Fibroblast of the aortic adventitia (primary cell): ENCODE measurements at regions not wholly inside any gene's neighbourhood (a gene's known extent, or its start where the extent isn't known, plus 50 kb on each side); places are given as distances from the start of the nearest gene placed in this dataset.
A peak's percentile ranks its signal among the peaks of the same experiment; 100 is the strongest.

Source experiments
- DNase-seq: peaks from one replicate; pipeline ENCODE4 v3.0.0-alpha.2; 2010; ENCODE audit warnings: low read depth
- H3K4me3 ChIP-seq: 2 replicates; pipeline ENCODE4 v1.5.1; 2011; ENCODE audit warnings: low read depth, mild to moderate bottlenecking, control low read depth, low read length, moderate library complexity
- TF ChIP-seq, protein P1 (sequence below): IDR thresholded peaks from 2 replicates; pipeline ENCODE4 v1.5.1; 2011; ENCODE audit warnings: mild to moderate bottlenecking, low read length, control low read depth, inconsistent platforms; ENCODE audit not compliant: insufficient read depth

DNA sequence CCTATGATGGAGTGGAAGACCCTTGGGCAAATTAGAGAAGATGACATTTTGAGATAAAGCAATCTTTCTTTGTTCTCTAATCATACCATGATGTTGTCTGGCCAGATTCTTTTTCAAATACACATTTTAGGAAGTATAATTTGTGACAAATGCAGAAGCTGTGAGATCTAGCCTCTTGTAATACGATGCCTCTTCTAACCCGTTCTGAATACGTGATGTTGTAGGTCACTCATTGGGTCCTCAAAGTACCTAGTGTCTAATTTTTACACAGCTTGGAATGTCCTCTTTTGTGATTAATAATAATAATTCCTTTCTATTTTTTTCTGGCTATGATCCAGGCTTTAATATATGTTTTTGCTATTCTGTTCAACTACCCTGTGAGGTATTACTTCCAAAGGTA, 502.7 kb downstream of the NUF2 start:
- no peak overlapping the region for H3K4me3 ChIP-seq
- DNase-seq = no peak
- TF ChIP-seq, protein P1, sequence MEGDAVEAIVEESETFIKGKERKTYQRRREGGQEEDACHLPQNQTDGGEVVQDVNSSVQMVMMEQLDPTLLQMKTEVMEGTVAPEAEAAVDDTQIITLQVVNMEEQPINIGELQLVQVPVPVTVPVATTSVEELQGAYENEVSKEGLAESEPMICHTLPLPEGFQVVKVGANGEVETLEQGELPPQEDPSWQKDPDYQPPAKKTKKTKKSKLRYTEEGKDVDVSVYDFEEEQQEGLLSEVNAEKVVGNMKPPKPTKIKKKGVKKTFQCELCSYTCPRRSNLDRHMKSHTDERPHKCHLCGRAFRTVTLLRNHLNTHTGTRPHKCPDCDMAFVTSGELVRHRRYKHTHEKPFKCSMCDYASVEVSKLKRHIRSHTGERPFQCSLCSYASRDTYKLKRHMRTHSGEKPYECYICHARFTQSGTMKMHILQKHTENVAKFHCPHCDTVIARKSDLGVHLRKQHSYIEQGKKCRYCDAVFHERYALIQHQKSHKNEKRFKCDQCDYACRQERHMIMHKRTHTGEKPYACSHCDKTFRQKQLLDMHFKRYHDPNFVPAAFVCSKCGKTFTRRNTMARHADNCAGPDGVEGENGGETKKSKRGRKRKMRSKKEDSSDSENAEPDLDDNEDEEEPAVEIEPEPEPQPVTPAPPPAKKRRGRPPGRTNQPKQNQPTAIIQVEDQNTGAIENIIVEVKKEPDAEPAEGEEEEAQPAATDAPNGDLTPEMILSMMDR = no peak

DNA sequence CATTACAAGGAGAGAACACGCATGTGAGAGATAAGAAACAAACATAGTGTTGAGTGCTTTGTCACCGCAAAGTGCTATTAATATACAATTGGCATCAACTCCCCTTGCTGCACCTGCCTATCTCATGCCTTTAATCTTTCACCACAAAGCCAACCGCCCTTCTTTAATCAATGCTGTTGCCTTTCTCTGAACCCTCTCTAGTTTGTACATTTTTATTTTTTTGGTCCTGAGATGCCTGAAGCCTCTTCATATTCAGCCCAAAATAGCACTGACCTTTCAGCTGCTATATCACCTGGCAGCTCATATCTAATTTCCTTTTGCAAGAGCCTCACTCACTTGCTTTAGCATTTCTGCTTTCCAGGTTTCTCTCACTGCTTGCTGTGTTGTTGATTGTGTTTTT, 504.7 kb downstream of the NUF2 start:
- TF ChIP-seq, protein P1 = no peak
- H3K4me3 ChIP-seq = no peak overlapping the region
- no peak for DNase-seq

DNA sequence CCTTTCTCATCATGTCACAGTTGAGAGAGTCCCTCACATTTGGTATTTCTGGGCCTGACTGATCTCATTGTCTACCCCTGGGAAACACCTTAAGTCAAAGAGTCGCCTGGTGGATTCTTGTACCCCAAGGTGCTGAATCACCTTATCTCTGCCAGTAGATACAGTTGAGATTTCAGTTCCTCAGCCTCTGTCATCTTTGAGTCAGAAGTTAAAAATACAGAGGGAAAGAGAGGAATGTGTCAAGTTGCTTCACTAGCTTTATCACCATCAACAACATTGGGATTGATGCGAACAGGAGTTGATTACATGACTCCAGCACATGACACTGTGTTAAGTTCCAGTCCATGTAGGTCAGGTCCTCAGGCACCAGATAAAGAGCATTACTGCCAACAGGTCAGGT, 513.0 kb downstream of the NUF2 start:
- no peak overlapping the region for H3K4me3 ChIP-seq
- no peak for DNase-seq
- TF ChIP-seq, protein P1 = no peak

DNA sequence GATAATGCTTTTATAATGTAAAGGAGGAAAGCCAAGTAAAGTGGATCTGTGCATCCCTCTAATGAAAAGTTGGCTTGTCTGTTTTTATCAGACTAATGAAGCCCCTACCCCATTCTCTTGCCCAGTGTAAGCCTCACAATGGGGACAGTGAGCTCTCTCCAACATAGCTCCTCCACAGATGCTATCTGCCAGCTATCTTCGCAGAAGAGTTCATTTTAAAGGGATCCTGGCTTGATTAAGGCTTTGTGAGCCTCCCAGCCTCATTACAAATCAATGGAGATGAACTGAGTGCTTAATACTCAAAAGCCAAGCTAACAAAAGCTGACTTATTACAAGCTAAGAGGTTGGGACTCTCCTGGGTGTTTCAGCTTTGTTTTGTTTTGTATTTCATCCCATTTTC, 514.7 kb downstream of the NUF2 start:
- no peak for DNase-seq
- TF ChIP-seq, protein P1 = no peak
- no peak overlapping the region for H3K4me3 ChIP-seq

DNA sequence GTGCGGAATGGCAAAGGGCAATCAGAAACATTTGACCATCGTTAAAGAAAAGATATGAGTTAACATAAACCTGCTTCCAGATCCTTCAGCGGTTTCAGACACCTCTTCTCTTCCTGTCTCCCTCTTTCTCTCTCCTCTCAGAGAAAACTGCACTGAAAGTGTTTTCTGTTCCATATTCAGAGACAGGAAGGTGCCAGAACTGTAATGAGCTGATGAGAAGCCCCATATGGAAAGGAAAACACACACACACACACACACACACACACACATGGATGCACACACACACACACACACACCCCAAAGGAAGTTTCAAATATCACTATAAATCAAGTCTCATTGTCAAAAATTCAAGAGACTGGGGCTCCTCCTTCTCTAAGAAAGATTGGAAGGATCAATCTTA, 515.5 kb downstream of the NUF2 start:
- TF ChIP-seq, protein P1 = no peak
- no peak overlapping the region for H3K4me3 ChIP-seq
- no peak for DNase-seq

DNA sequence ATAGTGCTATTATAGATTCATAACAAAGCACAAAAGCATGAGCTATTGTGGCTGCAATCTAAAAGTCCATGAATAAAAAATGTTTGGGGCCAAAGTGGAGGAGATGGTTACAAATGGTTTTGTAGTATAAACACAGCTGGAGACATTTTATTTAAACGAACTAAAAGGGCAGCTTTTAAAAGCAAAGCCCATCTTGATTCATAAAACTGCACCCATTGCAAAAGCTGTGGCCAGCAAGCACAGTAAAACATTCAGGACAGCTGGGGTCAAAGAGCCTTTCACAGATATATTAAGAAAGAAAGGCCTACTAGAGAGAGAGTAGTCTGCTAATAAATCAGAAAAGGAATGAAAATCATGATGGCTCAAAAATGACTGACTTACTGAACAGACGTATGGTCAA, 520.8 kb downstream of the NUF2 start:
- H3K4me3 ChIP-seq = no peak overlapping the region
- TF ChIP-seq, protein P1 = no peak
- DNase-seq = peak; percentile 30

DNA sequence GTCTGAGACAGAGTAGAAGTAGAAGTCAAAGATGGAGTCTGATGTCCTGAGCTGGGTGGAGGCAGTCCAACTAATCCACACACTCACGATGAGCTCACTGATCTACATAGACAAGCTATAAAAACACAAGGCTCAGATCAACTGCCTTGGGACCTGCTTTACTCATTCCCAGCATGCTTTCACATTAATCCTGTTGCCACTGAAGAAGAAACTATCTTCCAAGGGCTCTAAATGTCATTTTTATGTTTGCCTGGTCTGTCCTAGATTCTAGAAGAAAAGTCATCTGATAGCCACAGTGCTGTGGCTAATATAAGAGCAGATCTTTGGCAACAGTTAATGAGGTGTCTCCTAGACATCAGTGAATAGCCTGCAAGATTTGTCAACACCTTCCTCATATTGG, 522.7 kb downstream of the NUF2 start:
- H3K4me3 ChIP-seq = no peak overlapping the region
- TF ChIP-seq, protein P1 = no peak
- peak; percentile 80 for DNase-seq
